Endothelial cell of umbilical vein (primary cell): ENCODE measurements at regions not wholly inside any gene's neighbourhood (a gene's known extent, or its start where the extent isn't known, plus 50 kb on each side); places are given as distances from the start of the nearest gene placed in this dataset.

Source experiments
- BruUV-seq: library from RNA; stranded (reverse); fragments of 400-500 nt; replicated peaks from 2 replicates; lab custom pipeline; 2021; lab: Mats Ljungman, UMichigan
- CTCF ChIA-PET: fragments of 300-600, 350-600 bp; sonication (Branson Sonifier 250); formaldehyde crosslinking; loops from one replicate; lab custom pipeline; 2021; ENCODE audit warnings: antibody characterized with exemption, inconsistent platforms; lab: Charles Lee
- POLR2A ChIA-PET: fragments of 300-600, 350-600 bp; sonication (Branson Sonifier 250); formaldehyde crosslinking; loops from one replicate; lab custom pipeline; 2021; ENCODE audit warnings: antibody characterized with exemption, inconsistent platforms; lab: Charles Lee
- DNase-seq: peaks from one replicate; pipeline ENCODE4 v3.0.0-alpha.2; 2011; ENCODE audit warnings: low read depth, low spot score
- FAIRE-seq: peaks from 2 replicates; lab custom pipeline; 2011; peaks lifted over from hg19 to GRCh38; lab: Jason Lieb, UNC
- H2AFZ ChIP-seq: 2 replicates; pipeline ENCODE4 v1.6.0; 2012; ENCODE audit warnings: low read depth, low read length, control low read depth, inconsistent platforms
- H3K27ac ChIP-seq: 2 replicates; pipeline ENCODE4 v1.5.1; 2011; ENCODE audit warnings: low read depth, mild to moderate bottlenecking, control low read depth, low read length, moderate library complexity; ENCODE audit not compliant: insufficient read depth
- H3K27me3 ChIP-seq, 2 experiments: 2 replicates each; pipeline versions ENCODE4 v1.6.0 to v1.6.1; 2011; ENCODE audit warnings: low read length in 2 of 2, mixed read lengths in 1 of 2; ENCODE audit not compliant: control insufficient read depth in 2 of 2, insufficient read depth in 2 of 2
- H3K36me3 ChIP-seq, 2 experiments: 2 replicates in 1 of 2; 3 replicates in 1 of 2; pipeline ENCODE4 v1.5.1; 2011; ENCODE audit warnings: low read length in 2 of 2, mild to moderate bottlenecking in 1 of 2, moderate library complexity in 1 of 2; ENCODE audit not compliant: control insufficient read depth in 2 of 2, insufficient read depth in 2 of 2; ENCODE audit errors: extremely low read depth in 1 of 2
- H3K4me1 ChIP-seq: 3 replicates; pipeline ENCODE4 v1.5.1; 2011; ENCODE audit warnings: mild to moderate bottlenecking, low read length; ENCODE audit not compliant: control insufficient read depth, insufficient read depth; ENCODE audit errors: extremely low read depth
- H3K4me2 ChIP-seq: 2 replicates; pipeline ENCODE4 v1.6.1; 2011; ENCODE audit warnings: low read length, control low read depth, mixed read lengths; ENCODE audit not compliant: insufficient read depth
- H3K4me3 ChIP-seq, 3 experiments: fragments of 200-600 bp in 1 of 3; sonication (generic), shearing (Covaris generic) in 1 of 3; replicated peaks in 1 of 3; 2 replicates each; pipeline ENCODE4 v1.5.1; 2011 to 2016; ENCODE audit warnings: control low read depth in 3 of 3, low read length in 3 of 3, mild to moderate bottlenecking in 2 of 3, inconsistent platforms in 1 of 3, low read depth in 1 of 3, moderate library complexity in 1 of 3; ENCODE audit not compliant: insufficient read depth in 1 of 3
- H3K79me2 ChIP-seq: 2 replicates; pipeline ENCODE4 v1.6.0; 2012; ENCODE audit warnings: low read length, inconsistent platforms; ENCODE audit not compliant: control insufficient read depth, insufficient read depth
- H3K9ac ChIP-seq: replicated peaks from 2 replicates; pipeline ENCODE3; 2011; ENCODE audit warnings: low read length, control low read depth; ENCODE audit not compliant: insufficient read depth; ENCODE audit errors: extremely low read depth
- H3K9me1 ChIP-seq: replicated peaks from 3 replicates; pipeline ENCODE4 v1.6.0; 2011; ENCODE audit warnings: mild to moderate bottlenecking, low read length; ENCODE audit not compliant: control insufficient read depth, insufficient read depth; ENCODE audit errors: extremely low read depth
- H3K9me3 ChIP-seq: replicated peaks from 2 replicates; pipeline ENCODE4 v1.5.1; 2012; ENCODE audit warnings: low read length, inconsistent platforms; ENCODE audit not compliant: control insufficient read depth, insufficient read depth
- H4K20me1 ChIP-seq: replicated peaks from 2 replicates; pipeline ENCODE3; 2011; ENCODE audit warnings: mild to moderate bottlenecking, low read length; ENCODE audit not compliant: control insufficient read depth, insufficient read depth; ENCODE audit errors: extremely low read depth
- EZH2 ChIP-seq: IDR thresholded peaks from 2 replicates; pipeline ENCODE4 v1.6.1; 2012; ENCODE audit warnings: borderline replicate concordance, low read depth, mild to moderate bottlenecking, moderate library complexity, low read length, inconsistent platforms; ENCODE audit not compliant: severe bottlenecking
- FOS ChIP-seq: IDR thresholded peaks from 2 replicates; pipeline ENCODE4 v1.6.1; 2011; ENCODE audit warnings: mild to moderate bottlenecking, low read length, moderate library complexity, borderline replicate concordance; ENCODE audit not compliant: insufficient read depth
- GATA2 ChIP-seq: IDR thresholded peaks from 2 replicates; pipeline ENCODE4 v1.7.0; 2011; ENCODE audit warnings: low read depth, mild to moderate bottlenecking, moderate library complexity, mixed read lengths, low read length; ENCODE audit not compliant: insufficient read length, insufficient read depth
- JUN ChIP-seq: IDR thresholded peaks from 2 replicates; pipeline ENCODE4 v1.6.1; 2011; ENCODE audit warnings: borderline replicate concordance, low read depth; ENCODE audit not compliant: insufficient read length, insufficient read depth
- MYC ChIP-seq: IDR thresholded peaks from one replicate; pipeline ENCODE4 v1.6.1; 2011; ENCODE audit warnings: mild to moderate bottlenecking, low read depth, low read length
- POLR2A ChIP-seq: IDR thresholded peaks from 2 replicates; pipeline ENCODE4 v1.6.1; 2012; ENCODE audit warnings: low read depth, mild to moderate bottlenecking, control low read depth, low read length
- POLR2AphosphoS5 ChIP-seq: IDR thresholded peaks from 2 replicates; pipeline ENCODE4 v1.6.1; 2012; ENCODE audit warnings: low read depth, mild to moderate bottlenecking, control low read depth, low read length, moderate library complexity; ENCODE audit not compliant: insufficient read depth
- dilution Hi-C: fragments of 300-500 bp; cut with MboI; formaldehyde crosslinking; loops from one replicate; pipeline ENCODE4 v1.15.0; 2019; ENCODE audit warnings: low sequenced_read_pairs; ENCODE audit not compliant: extremely low pct_ligation_motif_present
- intact Hi-C: fragments of 100-400 bp; cut with micrococcal nuclease; formaldehyde crosslinking; loops from one replicate; pipeline ENCODE4 v1.10.0; 2022
- TF ChIP-seq, protein P1 (sequence below), 2 donors: IDR thresholded peaks; 1 replicate in 1 of 2; 2 replicates in 1 of 2; pipeline ENCODE4 v1.5.1; 2011; ENCODE audit warnings: low read length in 2 of 2, mild to moderate bottlenecking in 2 of 2, moderate library complexity in 2 of 2, control low read depth in 1 of 2, inconsistent platforms in 1 of 2, low read depth in 1 of 2; ENCODE audit not compliant: insufficient read depth in 1 of 2; ENCODE audit errors: extremely low read depth in 1 of 2
- TF ChIP-seq, protein P2 (sequence below): IDR thresholded peaks from 2 replicates; pipeline ENCODE4 v1.6.1; 2011; ENCODE audit not compliant: insufficient read depth, insufficient read length

DNA sequence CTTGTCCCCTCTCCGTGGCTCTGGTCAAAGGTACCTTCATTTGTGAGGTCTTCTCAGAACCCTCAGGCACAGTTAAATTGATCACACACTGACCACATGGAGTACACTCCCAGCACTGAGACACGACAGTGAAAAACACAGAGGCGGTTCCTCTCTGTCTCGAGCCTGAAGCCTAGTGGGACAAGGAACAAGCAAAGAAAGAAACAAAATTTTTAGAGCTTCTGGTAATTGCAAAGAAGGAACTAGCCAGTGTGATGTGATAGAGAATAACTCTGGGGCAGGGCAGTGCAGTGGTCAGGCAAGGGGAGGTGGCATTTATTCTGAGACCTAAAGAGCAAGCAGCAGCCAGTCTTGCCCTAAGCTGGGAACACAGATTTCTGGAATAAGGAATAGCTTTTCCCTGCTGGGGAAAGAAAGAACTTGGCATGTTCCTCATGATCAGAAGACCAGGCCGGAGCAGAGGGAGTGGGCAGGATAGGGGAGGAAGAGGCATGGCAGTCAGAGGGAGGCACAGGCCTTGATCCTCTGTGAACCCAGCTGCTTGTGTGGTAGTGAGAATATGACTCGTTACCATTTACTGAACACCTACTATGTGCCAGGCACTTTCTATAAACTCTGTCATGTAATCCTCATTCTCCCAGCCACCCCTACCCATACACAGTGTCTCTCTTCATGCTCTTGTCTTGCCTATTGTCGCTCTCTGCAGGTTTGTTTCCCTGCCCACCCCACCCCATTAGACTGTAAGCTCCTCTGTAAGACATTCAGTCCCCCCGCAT lies 262.3 kb upstream of the HES1 start:
- DNase-seq, result no peak
- no peak overlapping the region for H3K9ac ChIP-seq
- CTCF ChIA-PET, result no interaction called here
- no peaks in the 10 kb centered on the region for H3K27me3 ChIP-seq
- no peaks in the 10 kb centered on the region for H3K36me3 ChIP-seq
- no peak for TF ChIP-seq GATA2
- no peak for TF ChIP-seq FOS
- TF ChIP-seq EZH2, result no peak
- no peak for TF ChIP-seq JUN
- TF ChIP-seq, protein P1, sequence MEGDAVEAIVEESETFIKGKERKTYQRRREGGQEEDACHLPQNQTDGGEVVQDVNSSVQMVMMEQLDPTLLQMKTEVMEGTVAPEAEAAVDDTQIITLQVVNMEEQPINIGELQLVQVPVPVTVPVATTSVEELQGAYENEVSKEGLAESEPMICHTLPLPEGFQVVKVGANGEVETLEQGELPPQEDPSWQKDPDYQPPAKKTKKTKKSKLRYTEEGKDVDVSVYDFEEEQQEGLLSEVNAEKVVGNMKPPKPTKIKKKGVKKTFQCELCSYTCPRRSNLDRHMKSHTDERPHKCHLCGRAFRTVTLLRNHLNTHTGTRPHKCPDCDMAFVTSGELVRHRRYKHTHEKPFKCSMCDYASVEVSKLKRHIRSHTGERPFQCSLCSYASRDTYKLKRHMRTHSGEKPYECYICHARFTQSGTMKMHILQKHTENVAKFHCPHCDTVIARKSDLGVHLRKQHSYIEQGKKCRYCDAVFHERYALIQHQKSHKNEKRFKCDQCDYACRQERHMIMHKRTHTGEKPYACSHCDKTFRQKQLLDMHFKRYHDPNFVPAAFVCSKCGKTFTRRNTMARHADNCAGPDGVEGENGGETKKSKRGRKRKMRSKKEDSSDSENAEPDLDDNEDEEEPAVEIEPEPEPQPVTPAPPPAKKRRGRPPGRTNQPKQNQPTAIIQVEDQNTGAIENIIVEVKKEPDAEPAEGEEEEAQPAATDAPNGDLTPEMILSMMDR (IDR thresholded peaks at IDR 0.05; ENCODE audit: extremely low read depth in 1 of 2, insufficient read depth in 1 of 2, low read depth in 1 of 2, low read length in 2 of 2), result no peak
- TF ChIP-seq, protein P2, sequence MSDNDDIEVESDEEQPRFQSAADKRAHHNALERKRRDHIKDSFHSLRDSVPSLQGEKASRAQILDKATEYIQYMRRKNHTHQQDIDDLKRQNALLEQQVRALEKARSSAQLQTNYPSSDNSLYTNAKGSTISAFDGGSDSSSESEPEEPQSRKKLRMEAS, result no peak
- no peak for TF ChIP-seq MYC
- TF ChIP-seq POLR2AphosphoS5, result no peak
- no peak for TF ChIP-seq POLR2A
- H3K79me2 ChIP-seq, result no peaks in the 10 kb centered on the region
- H3K4me3 ChIP-seq, result no peak overlapping the region
- no peaks in the 10 kb centered on the region for H4K20me1 ChIP-seq
- dilution Hi-C loops, result no loop called here
- no peak overlapping the region for H3K27ac ChIP-seq
- no peaks in the 10 kb centered on the region for H3K9me3 ChIP-seq
- FAIRE-seq, result no peak
- peaks cover 33% of the 10 kb centered on the region for H3K4me1 ChIP-seq
- POLR2A ChIA-PET, result no interaction called here
- no peak overlapping the region for H3K4me2 ChIP-seq
- no peak overlapping the region for H2AFZ ChIP-seq
- no peaks in the 10 kb centered on the region for H3K9me1 ChIP-seq
- intact Hi-C loops, result loop anchor here (2.0 kb wide), 1 partner anchor 197 kb away; no protein-coding TSS in a partner anchor
- no TSS peak for BruUV-seq
